GM18909 (cell line): ENCODE measurements at regions not wholly inside any gene's neighbourhood (a gene's known extent, or its start where the extent isn't known, plus 50 kb on each side); places are given as distances from the start of the nearest gene placed in this dataset.
"Not testable (repeated sequence)": the region's sequence is repeated elsewhere in the genome, so short reads cannot be mapped to it uniquely, and the experiment has no call there.

ENCODE experiments used
- ATAC-seq: cut with Tn5 transposase; IDR thresholded peaks from one replicate; pipeline ENCODE4 v1.9.1; 2021; ENCODE audit warnings: mild to moderate bottlenecking; ENCODE audit not compliant: unreplicated experiment, poor library complexity

- no peak for ATAC-seq
Measured at GRCh38 chr5:144598451-144599068, 427.9 kb downstream of the KCTD16 start.

DNA sequence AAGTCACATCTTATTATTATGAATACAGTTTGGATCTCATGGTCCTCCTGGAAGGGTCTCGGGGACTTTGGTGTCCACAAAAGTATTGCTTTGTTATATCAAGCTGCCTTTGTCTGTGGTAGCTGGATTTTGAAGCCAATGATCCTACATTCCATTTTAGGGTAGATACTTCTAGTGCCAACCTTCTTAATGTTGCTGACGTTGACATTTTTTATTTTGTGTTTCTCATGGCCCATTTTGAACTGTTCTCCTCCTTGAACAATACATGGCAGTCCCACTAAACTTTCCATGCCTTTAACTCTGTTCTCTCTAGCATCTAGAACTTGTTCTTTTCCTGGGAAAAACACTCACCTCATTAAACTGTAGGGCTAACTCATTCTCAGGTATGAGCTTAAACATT lies 425.8 kb downstream of the KCTD16 start:
- no peak for ATAC-seq

- ATAC-seq: no peak
Measured at GRCh38 chr5:144594919-144595318, 424.2 kb downstream of the KCTD16 start.

GRCh38 chr5:144594234-144594633 lies 423.6 kb downstream of the KCTD16 start:
- ATAC-seq: not testable (repeated sequence)

DNA sequence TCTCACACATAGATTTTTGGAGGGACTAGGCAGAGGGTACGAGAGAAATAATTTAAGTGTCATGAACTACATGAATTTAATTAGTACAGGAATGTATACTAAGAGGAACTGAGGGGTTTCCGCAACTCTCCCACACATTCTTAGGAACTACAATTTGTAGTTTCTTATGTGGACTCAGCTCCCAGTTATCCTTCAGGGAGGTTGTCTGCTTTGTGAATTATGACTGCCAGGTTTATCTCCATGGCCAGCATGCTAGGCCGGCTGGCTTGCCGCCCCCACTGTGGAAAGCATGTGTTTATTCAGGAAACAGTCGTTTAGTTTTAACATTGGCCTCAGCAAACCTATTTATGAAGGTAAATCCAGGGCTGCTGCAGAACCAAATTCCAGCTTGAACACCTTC lies 415.0 kb downstream of the KCTD16 start:
- ATAC-seq: no peak

DNA sequence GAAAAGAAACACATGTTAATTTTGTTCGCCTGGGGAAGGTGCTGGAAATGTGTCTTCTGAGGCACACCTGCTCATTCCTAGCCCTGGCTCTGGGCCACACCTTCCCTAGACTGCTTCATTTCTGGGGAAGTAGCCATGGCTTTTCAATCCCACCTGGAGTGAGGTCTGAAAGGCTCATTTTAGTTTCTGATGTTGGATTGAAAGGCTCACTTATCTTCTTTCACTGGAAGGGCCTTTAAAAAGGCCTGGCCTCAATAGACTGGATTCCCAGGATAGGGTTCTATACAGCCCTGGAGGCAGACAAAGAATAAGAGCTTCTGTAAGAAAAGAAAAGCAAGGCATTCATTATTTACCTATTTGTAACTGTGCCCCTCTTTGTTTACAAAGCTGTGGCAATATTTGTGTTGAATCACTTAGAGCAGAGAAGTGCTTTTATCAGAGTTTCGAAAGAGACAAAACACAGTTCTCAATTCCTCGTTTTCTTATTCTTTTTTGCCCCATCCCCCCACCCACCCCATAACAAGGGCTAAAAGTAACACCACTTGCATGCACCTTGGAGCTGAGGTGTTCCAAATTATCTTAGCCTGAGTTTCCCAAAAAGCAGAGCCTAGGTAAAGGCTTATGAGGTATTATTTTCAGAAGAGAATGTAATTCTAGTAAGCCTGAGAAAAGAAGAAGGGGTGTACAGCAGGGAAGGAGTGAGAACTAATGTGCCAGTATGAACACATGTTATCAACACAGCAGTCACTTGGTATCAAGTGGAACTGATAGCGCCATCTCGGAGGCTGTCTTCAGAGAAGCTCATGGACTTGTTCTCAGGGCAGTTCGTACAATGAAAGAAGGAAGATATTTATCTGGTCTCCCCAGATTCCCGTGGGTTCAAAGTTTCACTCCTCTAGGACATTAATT lies 413.1 kb downstream of the KCTD16 start:
- no peak for ATAC-seq

DNA sequence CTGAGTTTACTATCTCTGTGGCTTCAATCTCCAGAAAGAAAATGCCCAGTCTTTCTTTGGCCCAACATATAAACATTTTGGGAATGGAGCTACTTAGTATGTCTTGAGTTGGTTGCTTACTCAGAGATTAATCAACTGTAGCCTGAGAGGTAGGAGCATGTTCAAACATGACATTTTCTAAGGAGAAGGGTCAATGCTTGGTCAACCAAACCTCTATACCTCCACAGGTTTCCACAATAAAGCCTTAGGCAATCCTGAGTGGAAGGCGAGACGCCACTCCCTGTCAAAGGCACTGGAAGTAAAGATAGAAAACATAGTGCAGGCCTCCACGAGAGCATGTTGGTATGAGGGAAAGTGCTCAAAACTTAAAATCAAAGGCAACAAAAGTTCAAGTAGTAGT lies 411.4 kb downstream of the KCTD16 start:
- ATAC-seq: no peak

- ATAC-seq: no peak
Measured at GRCh38 chr5:144581044-144581443, 410.4 kb downstream of the KCTD16 start.

GRCh38 chr5:144577676-144578075 lies 407.0 kb downstream of the KCTD16 start:
- ATAC-seq: no peak

GRCh38 chr5:144575736-144576135 lies 405.1 kb downstream of the KCTD16 start:
- no peak for ATAC-seq

- ATAC-seq: no peak
Measured at GRCh38 chr5:144567421-144567780, 396.7 kb downstream of the KCTD16 start.

DNA sequence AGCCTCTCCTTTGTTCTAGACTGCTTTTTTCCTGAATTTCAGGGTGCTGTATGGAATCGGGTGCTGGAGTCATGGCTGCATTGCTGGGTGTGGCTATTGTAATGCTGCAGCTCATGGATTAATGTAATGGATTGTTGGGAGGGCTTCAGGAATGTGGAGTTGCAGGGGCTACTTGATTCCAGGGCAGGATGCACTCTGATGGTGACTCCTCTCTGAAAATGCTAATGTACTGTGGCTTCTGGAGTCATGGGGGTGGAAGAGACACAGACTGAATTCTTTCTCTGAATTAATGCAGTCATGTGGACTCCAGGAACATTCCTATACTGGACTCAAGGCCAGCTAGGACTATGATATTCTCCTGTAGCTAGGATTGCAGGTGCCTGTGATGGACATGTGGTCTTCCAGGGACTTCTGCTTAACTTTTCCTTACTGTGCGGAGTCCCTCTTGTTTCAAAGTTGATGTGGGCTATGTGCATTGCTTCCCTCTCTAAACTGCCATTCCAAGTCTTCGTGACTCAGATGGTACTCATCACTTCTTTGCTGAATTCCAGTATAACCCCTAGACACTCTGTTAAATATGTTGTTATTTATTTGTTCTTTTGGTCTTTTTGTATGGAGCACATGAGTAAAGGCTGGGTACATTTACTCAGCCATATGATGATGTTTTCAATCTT lies 396.2 kb downstream of the KCTD16 start:
- ATAC-seq: no peak

DNA sequence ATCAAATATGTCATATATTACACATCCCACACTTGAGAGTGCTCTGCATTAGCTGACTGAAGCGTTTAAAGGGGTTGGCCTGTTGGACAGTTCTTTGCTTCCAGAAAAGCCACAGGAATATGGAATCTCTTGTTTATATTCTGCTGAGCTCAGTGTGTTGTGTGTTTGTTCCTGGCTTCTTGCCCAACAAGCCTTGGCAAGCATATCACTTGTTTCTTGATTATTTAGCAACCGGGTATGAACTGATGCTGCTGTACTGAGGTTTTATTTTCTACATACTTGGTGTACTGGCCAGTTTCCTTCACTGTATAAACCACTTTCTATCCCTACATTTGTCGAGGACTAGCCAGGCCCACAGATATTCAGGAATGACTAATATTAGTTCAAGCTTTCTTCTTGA lies 378.9 kb downstream of the KCTD16 start:
- no peak for ATAC-seq

DNA sequence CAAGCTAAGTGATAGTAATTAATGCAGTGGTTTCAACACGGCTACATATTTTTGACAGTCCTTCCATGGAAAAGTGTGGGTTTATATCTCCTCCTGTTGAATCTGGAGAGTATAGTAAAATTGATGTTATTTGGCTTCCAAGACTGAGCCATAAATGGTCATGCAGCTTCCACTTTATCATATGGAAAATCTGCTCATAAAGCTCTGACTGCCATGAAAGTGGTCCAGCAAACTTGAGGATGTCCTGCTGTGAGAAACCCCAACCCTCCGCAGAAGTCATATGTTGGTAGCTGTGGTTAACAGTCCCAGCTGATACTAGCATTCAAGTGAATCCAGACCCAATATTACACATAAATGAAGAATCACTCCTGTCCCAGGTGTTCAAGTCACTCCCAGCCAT lies 378.3 kb downstream of the KCTD16 start:
- no peak for ATAC-seq

DNA sequence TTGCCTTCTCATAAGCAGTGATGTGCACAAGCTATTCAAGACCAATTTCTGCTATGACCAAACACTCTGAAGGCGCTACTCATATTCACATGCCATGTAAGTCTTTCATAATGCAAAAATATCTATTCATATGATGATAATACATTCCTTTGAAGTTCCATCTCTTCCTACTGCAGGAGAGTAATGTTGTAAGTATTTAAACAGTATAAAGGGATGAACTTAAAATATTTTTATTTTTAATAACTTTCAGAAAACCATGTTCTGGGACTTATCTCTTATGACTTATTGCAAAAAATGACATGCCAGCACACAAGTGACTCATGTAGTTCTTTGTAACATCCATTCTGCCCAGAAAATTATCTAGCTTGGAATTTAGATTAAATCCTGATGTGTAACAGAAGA lies 376.4 kb downstream of the KCTD16 start:
- no peak for ATAC-seq

- no peak for ATAC-seq
Measured at GRCh38 chr5:144538845-144539244, 368.2 kb downstream of the KCTD16 start.
